Muscle layer of colon (tissue), 2 donors: ENCODE measurements at regions not wholly inside any gene's neighbourhood (a gene's known extent, or its start where the extent isn't known, plus 50 kb on each side); places are given as distances from the start of the nearest gene placed in this dataset.

Experiments
- H3K27ac ChIP-seq: one replicate; pipeline ENCODE4 v1.7.0; 2013; ENCODE audit warnings: low read depth, mild to moderate bottlenecking, low read length, moderate library complexity
- H3K27me3 ChIP-seq, 2 donors: one replicate each; pipeline ENCODE4 v1.7.0; 2013; ENCODE audit warnings: low read length in 2 of 2, mild to moderate bottlenecking in 2 of 2; ENCODE audit not compliant: insufficient read depth in 2 of 2, control insufficient read depth in 1 of 2
- H3K36me3 ChIP-seq: one replicate; pipeline ENCODE4 v1.7.0; 2013; ENCODE audit warnings: mild to moderate bottlenecking, low read length; ENCODE audit not compliant: insufficient read depth
- H3K4me1 ChIP-seq: one replicate; pipeline ENCODE4 v1.7.0; 2013; ENCODE audit warnings: mild to moderate bottlenecking, low read length; ENCODE audit not compliant: insufficient read depth
- H3K4me3 ChIP-seq, 2 donors: one replicate each; pipeline ENCODE4 v1.7.0; 2013; ENCODE audit warnings: low read length in 2 of 2, low read depth in 1 of 2, mild to moderate bottlenecking in 1 of 2, moderate library complexity in 1 of 2
- H3K9ac ChIP-seq: one replicate; pipeline ENCODE4 v1.7.0; 2013; ENCODE audit warnings: low read length
- H3K9me3 ChIP-seq: one replicate; pipeline ENCODE4 v1.7.0; 2013; ENCODE audit warnings: mild to moderate bottlenecking, low read length
- donor health status: abdominal sarcoma.
- donor health status: Adenocarcinoma of cecum.

GRCh38 chr5:102700120-102700831 is 54.8 kb upstream of the PAM start:
- Histone ChIP-seq H3K9ac (no peak overlapping the region), H3K27me3 (no peaks in the 10 kb centered on the region)

DNA sequence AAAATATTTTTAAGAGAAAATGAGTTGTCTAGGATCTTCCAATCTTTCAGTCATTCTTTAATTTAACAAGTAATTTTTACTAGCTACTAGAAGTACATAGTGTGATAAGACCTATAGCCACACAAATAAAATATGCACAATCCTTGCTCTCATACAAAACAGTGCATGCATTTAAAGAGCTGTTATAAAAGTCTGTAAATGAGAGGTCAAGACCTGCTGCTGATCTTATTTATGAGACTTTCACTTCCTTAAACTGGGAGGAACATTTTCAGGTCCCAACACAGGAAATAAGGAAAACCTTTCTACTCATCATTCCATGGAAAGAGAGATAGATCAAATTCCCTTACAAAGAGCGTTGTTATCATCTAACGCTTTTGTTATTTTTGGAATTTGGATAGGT is 54.2 kb upstream of the PAM start:
- H3K27ac ChIP-seq, result no peak overlapping the region
- H3K4me3 ChIP-seq, result no peak overlapping the region
- H3K36me3 ChIP-seq, result no peaks in the 10 kb centered on the region
- H3K4me1 ChIP-seq, result no peaks in the 10 kb centered on the region
- no peaks in the 10 kb centered on the region for H3K27me3 ChIP-seq
- H3K9ac ChIP-seq, result no peak overlapping the region
- H3K9me3 ChIP-seq, result no peaks in the 10 kb centered on the region

More at GRCh38 chr5:102700120-102700831, 54.8 kb upstream of the PAM start:
- Histone ChIP-seq H3K4me3 (no peak overlapping the region), H3K36me3 (no peaks in the 10 kb centered on the region), H3K27ac (no peak overlapping the region), H3K9me3 (no peaks in the 10 kb centered on the region), H3K4me1 (no peaks in the 10 kb centered on the region)

GRCh38 chr5:102701748-102702147 is 53.4 kb upstream of the PAM start:
- Histone ChIP-seq H3K27me3 (no peaks in the 10 kb centered on the region), H3K4me3 (no peak overlapping the region), H3K27ac (no peak overlapping the region), H3K9ac (no peak overlapping the region), H3K9me3 (no peaks in the 10 kb centered on the region), H3K36me3 (no peaks in the 10 kb centered on the region), H3K4me1 (no peaks in the 10 kb centered on the region)
